ENCODE measurements at regions not wholly inside any gene's neighbourhood (a gene's known extent, or its start where the extent isn't known, plus 50 kb on each side); places are given as distances from the start of the nearest gene placed in this dataset.
A peak's percentile ranks its signal among the peaks of the same experiment; 100 is the strongest.

GRCh38 chr7:131800531-131800930 is 244.1 kb upstream of the PODXL start:
- Histone ChIP-seq H3K4me3 (ENCODE audit: low read length) (no peak overlapping the region), H3K23ac (ENCODE audit: low read length) (no peak overlapping the region), H3K56ac (ENCODE audit: low read length) (peak overlapping the region; percentile 36), H3K18ac (ENCODE audit: low read length) (no peak overlapping the region), H2AK5ac (ENCODE audit: low read length) (no peak overlapping the region), H2BK120ac (ENCODE audit: low read depth, low read length) (no peak overlapping the region), H4K5ac (ENCODE audit: low read length) (no peak overlapping the region), H2BK15ac (replicated peaks; ENCODE audit: low read depth) (no peak overlapping the region), H3K27ac (ENCODE audit: low read depth, low read length) (no peak overlapping the region), H3K4me2 (ENCODE audit: low read length) (no peak overlapping the region), H3K36me3 (ENCODE audit: control insufficient read depth, insufficient read depth, low read length) (no peaks in the 10 kb centered on the region), H3K4ac (ENCODE audit: low read depth, low read length) (no peak overlapping the region), H3K4me1 (ENCODE audit: control insufficient read depth, low read depth, low read length) (peaks cover 2% of the 10 kb centered on the region), H3K9ac (ENCODE audit: low read length) (no peak overlapping the region), H4K8ac (ENCODE audit: low read depth, low read length) (no peak overlapping the region), H2BK5ac (ENCODE audit: low read length) (no peak overlapping the region), H3K79me2 (ENCODE audit: control insufficient read depth, insufficient read depth, low read length) (no peaks in the 10 kb centered on the region), H3K27me3 (ENCODE audit: insufficient read depth, low read length, poor library complexity) (no peaks in the 10 kb centered on the region), H3K79me1 (ENCODE audit: low read length) (no peaks in the 10 kb centered on the region)
- DNase-seq: no peak
- WGBS (ENCODE audit: extremely low coverage, insufficient coverage, low lambda C conversion rate): no CpG with 5 or more reads among the region's 1 CpG

GRCh38 chr7:131800008-131800407 is 243.6 kb upstream of the PODXL start:
- H4K5ac ChIP-seq (ENCODE audit: low read length): no peak overlapping the region
- no peak overlapping the region for H3K18ac ChIP-seq (ENCODE audit: low read length)
- no peaks in the 10 kb centered on the region for H3K27me3 ChIP-seq (ENCODE audit: insufficient read depth, low read length, poor library complexity)
- H3K36me3 ChIP-seq (ENCODE audit: control insufficient read depth, insufficient read depth, low read length): no peaks in the 10 kb centered on the region
- peak; percentile 26 for DNase-seq
- no peak overlapping the region for H3K4me3 ChIP-seq (ENCODE audit: low read length)
- WGBS (ENCODE audit: extremely low coverage, insufficient coverage, low lambda C conversion rate): no CpG with 5 or more reads among the region's 6 CpGs
- no peaks in the 10 kb centered on the region for H3K79me2 ChIP-seq (ENCODE audit: control insufficient read depth, insufficient read depth, low read length)
- H3K56ac ChIP-seq (ENCODE audit: low read length): peak overlapping the region; percentile 9
- H3K9ac ChIP-seq (ENCODE audit: low read length): no peak overlapping the region
- no peak overlapping the region for H2BK15ac ChIP-seq (replicated peaks; ENCODE audit: low read depth)
- H3K27ac ChIP-seq (ENCODE audit: low read depth, low read length): peak overlapping the region; percentile 21
- H3K4me2 ChIP-seq (ENCODE audit: low read length): no peak overlapping the region
- peaks cover 2% of the 10 kb centered on the region for H3K4me1 ChIP-seq (ENCODE audit: control insufficient read depth, low read depth, low read length)
- H2AK5ac ChIP-seq (ENCODE audit: low read length): no peak overlapping the region
- no peaks in the 10 kb centered on the region for H3K79me1 ChIP-seq (ENCODE audit: low read length)
- no peak overlapping the region for H2BK120ac ChIP-seq (ENCODE audit: low read depth, low read length)
- H2BK5ac ChIP-seq (ENCODE audit: low read length): no peak overlapping the region
- no peak overlapping the region for H3K23ac ChIP-seq (ENCODE audit: low read length)
- no peak overlapping the region for H3K4ac ChIP-seq (ENCODE audit: low read depth, low read length)
- H4K8ac ChIP-seq (ENCODE audit: low read depth, low read length): no peak overlapping the region

GRCh38 chr7:131797841-131798240 is 241.4 kb upstream of the PODXL start:
- no peaks in the 10 kb centered on the region for H3K36me3 ChIP-seq (ENCODE audit: control insufficient read depth, insufficient read depth, low read length)
- DNase-seq: no peak
- no peak overlapping the region for H3K56ac ChIP-seq (ENCODE audit: low read length)
- H2BK120ac ChIP-seq (ENCODE audit: low read depth, low read length): no peak overlapping the region
- no peak overlapping the region for H4K8ac ChIP-seq (ENCODE audit: low read depth, low read length)
- no peak overlapping the region for H2BK15ac ChIP-seq (replicated peaks; ENCODE audit: low read depth)
- no peak overlapping the region for H3K23ac ChIP-seq (ENCODE audit: low read length)
- H3K79me1 ChIP-seq (ENCODE audit: low read length): no peaks in the 10 kb centered on the region
- H3K4me1 ChIP-seq (ENCODE audit: control insufficient read depth, low read depth, low read length): peaks cover 10% of the 10 kb centered on the region
- no peaks in the 10 kb centered on the region for H3K79me2 ChIP-seq (ENCODE audit: control insufficient read depth, insufficient read depth, low read length)
- H3K4me2 ChIP-seq (ENCODE audit: low read length): no peak overlapping the region
- no peak overlapping the region for H3K4me3 ChIP-seq (ENCODE audit: low read length)
- no peak overlapping the region for H3K18ac ChIP-seq (ENCODE audit: low read length)
- no peak overlapping the region for H3K27ac ChIP-seq (ENCODE audit: low read depth, low read length)
- no peaks in the 10 kb centered on the region for H3K27me3 ChIP-seq (ENCODE audit: insufficient read depth, low read length, poor library complexity)
- no peak overlapping the region for H4K5ac ChIP-seq (ENCODE audit: low read length)
- H2BK5ac ChIP-seq (ENCODE audit: low read length): no peak overlapping the region
- no CpG with 5 or more reads among the region's 4 CpGs for WGBS (ENCODE audit: extremely low coverage, insufficient coverage, low lambda C conversion rate)
- H2AK5ac ChIP-seq (ENCODE audit: low read length): no peak overlapping the region
- H3K9ac ChIP-seq (ENCODE audit: low read length): no peak overlapping the region
- H3K4ac ChIP-seq (ENCODE audit: low read depth, low read length): no peak overlapping the region

DNA sequence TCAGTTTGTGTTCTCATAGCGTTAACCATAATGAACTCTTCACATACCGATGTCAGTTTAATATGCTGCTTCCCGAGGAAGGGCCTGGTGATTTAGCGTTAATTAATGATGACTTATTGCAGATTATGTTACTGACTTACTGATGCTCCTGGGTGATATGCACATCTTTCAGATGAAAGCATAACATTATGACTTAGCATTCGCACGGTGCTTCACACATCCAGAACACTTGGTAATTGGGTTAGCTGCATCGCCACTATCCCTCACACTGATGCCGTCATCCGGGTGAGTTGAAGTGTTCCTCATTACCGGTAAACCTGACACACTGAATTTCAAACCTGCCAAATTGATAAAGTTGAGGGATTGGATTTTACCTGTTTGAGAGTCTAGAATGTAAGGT is 239.0 kb upstream of the PODXL start:
- H3K56ac ChIP-seq (ENCODE audit: low read length): no peak overlapping the region
- no peaks in the 10 kb centered on the region for H3K36me3 ChIP-seq (ENCODE audit: control insufficient read depth, insufficient read depth, low read length)
- H2BK5ac ChIP-seq (ENCODE audit: low read length): no peak overlapping the region
- WGBS (ENCODE audit: extremely low coverage, insufficient coverage, low lambda C conversion rate): no CpG with 5 or more reads among the region's 10 CpGs
- no peaks in the 10 kb centered on the region for H3K27me3 ChIP-seq (ENCODE audit: insufficient read depth, low read length, poor library complexity)
- no peak overlapping the region for H2BK120ac ChIP-seq (ENCODE audit: low read depth, low read length)
- no peak overlapping the region for H3K4ac ChIP-seq (ENCODE audit: low read depth, low read length)
- H4K8ac ChIP-seq (ENCODE audit: low read depth, low read length): no peak overlapping the region
- no peaks in the 10 kb centered on the region for H3K79me2 ChIP-seq (ENCODE audit: control insufficient read depth, insufficient read depth, low read length)
- no peak for DNase-seq
- peaks cover 16% of the 10 kb centered on the region for H3K4me1 ChIP-seq (ENCODE audit: control insufficient read depth, low read depth, low read length)
- H3K79me1 ChIP-seq (ENCODE audit: low read length): no peaks in the 10 kb centered on the region
- H3K4me3 ChIP-seq (ENCODE audit: low read length): no peak overlapping the region
- H3K9ac ChIP-seq (ENCODE audit: low read length): no peak overlapping the region
- no peak overlapping the region for H4K5ac ChIP-seq (ENCODE audit: low read length)
- no peak overlapping the region for H3K27ac ChIP-seq (ENCODE audit: low read depth, low read length)
- H2AK5ac ChIP-seq (ENCODE audit: low read length): no peak overlapping the region
- H2BK15ac ChIP-seq (replicated peaks; ENCODE audit: low read depth): no peak overlapping the region
- no peak overlapping the region for H3K23ac ChIP-seq (ENCODE audit: low read length)
- no peak overlapping the region for H3K4me2 ChIP-seq (ENCODE audit: low read length)
- no peak overlapping the region for H3K18ac ChIP-seq (ENCODE audit: low read length)

DNA sequence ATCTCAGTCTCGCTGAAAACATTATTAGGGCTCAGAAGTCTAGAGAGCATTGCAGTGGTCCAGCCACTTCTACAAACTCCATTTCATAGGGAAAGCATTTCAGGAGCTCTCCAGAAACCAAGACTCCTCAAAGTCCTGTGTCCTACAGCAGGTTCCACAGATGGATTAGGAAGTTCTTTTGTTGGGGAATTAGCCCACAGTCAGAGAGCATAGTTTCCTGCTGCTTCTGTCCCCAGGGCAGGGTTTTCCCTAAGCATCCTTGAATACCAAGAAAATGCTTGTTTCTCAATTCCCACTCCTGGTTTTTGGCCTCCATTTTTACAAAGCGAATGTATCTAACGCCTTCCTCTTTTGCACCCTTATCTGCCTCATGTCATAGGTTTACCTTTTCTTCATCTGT is 235.9 kb upstream of the PODXL start:
- no peaks in the 10 kb centered on the region for H3K79me2 ChIP-seq (ENCODE audit: control insufficient read depth, insufficient read depth, low read length)
- H3K4me3 ChIP-seq (ENCODE audit: low read length): no peak overlapping the region
- peak; percentile 56 for DNase-seq
- no CpG with 5 or more reads among the region's 3 CpGs for WGBS (ENCODE audit: extremely low coverage, insufficient coverage, low lambda C conversion rate)
- H4K8ac ChIP-seq (ENCODE audit: low read depth, low read length): no peak overlapping the region
- no peak overlapping the region for H2BK15ac ChIP-seq (replicated peaks; ENCODE audit: low read depth)
- peak overlapping the region; percentile 40 for H2AK5ac ChIP-seq (ENCODE audit: low read length)
- no peak overlapping the region for H3K23ac ChIP-seq (ENCODE audit: low read length)
- H3K4ac ChIP-seq (ENCODE audit: low read depth, low read length): no peak overlapping the region
- no peaks in the 10 kb centered on the region for H3K27me3 ChIP-seq (ENCODE audit: insufficient read depth, low read length, poor library complexity)
- peak overlapping the region; percentile 44 for H3K56ac ChIP-seq (ENCODE audit: low read length)
- H2BK5ac ChIP-seq (ENCODE audit: low read length): no peak overlapping the region
- H3K36me3 ChIP-seq (ENCODE audit: control insufficient read depth, insufficient read depth, low read length): no peaks in the 10 kb centered on the region
- H3K4me1 ChIP-seq (ENCODE audit: control insufficient read depth, low read depth, low read length): peaks cover 13% of the 10 kb centered on the region
- no peaks in the 10 kb centered on the region for H3K79me1 ChIP-seq (ENCODE audit: low read length)
- no peak overlapping the region for H2BK120ac ChIP-seq (ENCODE audit: low read depth, low read length)
- no peak overlapping the region for H3K4me2 ChIP-seq (ENCODE audit: low read length)
- no peak overlapping the region for H4K5ac ChIP-seq (ENCODE audit: low read length)
- H3K9ac ChIP-seq (ENCODE audit: low read length): no peak overlapping the region
- no peak overlapping the region for H3K18ac ChIP-seq (ENCODE audit: low read length)
- H3K27ac ChIP-seq (ENCODE audit: low read depth, low read length): no peak overlapping the region

DNA sequence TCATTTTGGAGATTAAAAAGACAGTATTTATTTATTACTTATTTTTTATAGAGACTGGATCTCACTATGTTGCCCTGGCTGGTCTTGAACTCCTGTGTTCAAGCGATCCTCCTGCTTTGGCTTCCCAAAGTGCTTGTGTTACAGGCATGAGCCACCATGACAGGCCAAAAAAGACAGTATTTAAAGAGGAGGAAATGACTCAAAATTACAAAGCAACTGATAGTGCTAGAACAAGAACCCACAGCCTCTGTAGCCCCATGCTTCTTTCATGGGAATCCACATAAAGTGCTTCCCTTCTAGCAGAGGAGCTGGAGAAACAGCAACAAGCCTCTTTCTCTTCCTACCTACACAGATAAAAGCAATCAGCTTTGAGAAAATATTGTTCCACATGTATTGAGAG is 230.7 kb upstream of the PODXL start:
- H3K4me1 ChIP-seq (ENCODE audit: control insufficient read depth, low read depth, low read length): peaks cover 2% of the 10 kb centered on the region
- H2BK15ac ChIP-seq (replicated peaks; ENCODE audit: low read depth): no peak overlapping the region
- H4K8ac ChIP-seq (ENCODE audit: low read depth, low read length): no peak overlapping the region
- H3K4ac ChIP-seq (ENCODE audit: low read depth, low read length): no peak overlapping the region
- H2BK120ac ChIP-seq (ENCODE audit: low read depth, low read length): no peak overlapping the region
- no peak overlapping the region for H2BK5ac ChIP-seq (ENCODE audit: low read length)
- H3K27me3 ChIP-seq (ENCODE audit: insufficient read depth, low read length, poor library complexity): no peaks in the 10 kb centered on the region
- H3K4me3 ChIP-seq (ENCODE audit: low read length): no peak overlapping the region
- no peak overlapping the region for H2AK5ac ChIP-seq (ENCODE audit: low read length)
- no peaks in the 10 kb centered on the region for H3K36me3 ChIP-seq (ENCODE audit: control insufficient read depth, insufficient read depth, low read length)
- H3K9ac ChIP-seq (ENCODE audit: low read length): no peak overlapping the region
- H3K4me2 ChIP-seq (ENCODE audit: low read length): no peak overlapping the region
- no peaks in the 10 kb centered on the region for H3K79me2 ChIP-seq (ENCODE audit: control insufficient read depth, insufficient read depth, low read length)
- H3K27ac ChIP-seq (ENCODE audit: low read depth, low read length): no peak overlapping the region
- no CpG with 5 or more reads among the region's 1 CpG for WGBS (ENCODE audit: extremely low coverage, insufficient coverage, low lambda C conversion rate)
- H3K23ac ChIP-seq (ENCODE audit: low read length): no peak overlapping the region
- H4K5ac ChIP-seq (ENCODE audit: low read length): no peak overlapping the region
- no peak overlapping the region for H3K56ac ChIP-seq (ENCODE audit: low read length)
- no peak overlapping the region for H3K18ac ChIP-seq (ENCODE audit: low read length)
- no peak for DNase-seq
- no peaks in the 10 kb centered on the region for H3K79me1 ChIP-seq (ENCODE audit: low read length)

Measured in mesendoderm (in vitro differentiated cells).